ENCODE measurements at regions not wholly inside any gene's neighbourhood (a gene's known extent, or its start where the extent isn't known, plus 50 kb on each side); places are given as distances from the start of the nearest gene placed in this dataset.

DNA sequence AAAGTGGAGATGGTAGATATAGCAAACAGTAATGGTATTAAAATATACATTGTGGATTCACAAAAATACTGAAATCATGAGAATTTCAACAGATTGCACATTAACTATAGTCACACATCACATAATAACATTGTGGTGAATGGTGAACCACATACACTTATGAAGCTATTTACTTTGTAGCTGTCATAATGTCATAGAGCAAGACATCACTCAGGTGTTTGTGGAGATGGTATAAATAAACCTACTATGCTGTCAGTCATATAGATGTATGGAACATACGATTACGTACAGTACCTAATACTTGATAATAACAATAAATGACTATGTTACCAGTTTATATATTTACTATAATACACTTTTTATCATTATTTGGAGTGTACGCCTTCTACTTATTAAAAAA lies 1416.0 kb upstream of the ALCAM start:
- TF ChIP-seq, protein P1, sequence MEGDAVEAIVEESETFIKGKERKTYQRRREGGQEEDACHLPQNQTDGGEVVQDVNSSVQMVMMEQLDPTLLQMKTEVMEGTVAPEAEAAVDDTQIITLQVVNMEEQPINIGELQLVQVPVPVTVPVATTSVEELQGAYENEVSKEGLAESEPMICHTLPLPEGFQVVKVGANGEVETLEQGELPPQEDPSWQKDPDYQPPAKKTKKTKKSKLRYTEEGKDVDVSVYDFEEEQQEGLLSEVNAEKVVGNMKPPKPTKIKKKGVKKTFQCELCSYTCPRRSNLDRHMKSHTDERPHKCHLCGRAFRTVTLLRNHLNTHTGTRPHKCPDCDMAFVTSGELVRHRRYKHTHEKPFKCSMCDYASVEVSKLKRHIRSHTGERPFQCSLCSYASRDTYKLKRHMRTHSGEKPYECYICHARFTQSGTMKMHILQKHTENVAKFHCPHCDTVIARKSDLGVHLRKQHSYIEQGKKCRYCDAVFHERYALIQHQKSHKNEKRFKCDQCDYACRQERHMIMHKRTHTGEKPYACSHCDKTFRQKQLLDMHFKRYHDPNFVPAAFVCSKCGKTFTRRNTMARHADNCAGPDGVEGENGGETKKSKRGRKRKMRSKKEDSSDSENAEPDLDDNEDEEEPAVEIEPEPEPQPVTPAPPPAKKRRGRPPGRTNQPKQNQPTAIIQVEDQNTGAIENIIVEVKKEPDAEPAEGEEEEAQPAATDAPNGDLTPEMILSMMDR (optimal IDR thresholded peaks at IDR 0.05 in 1 of 3, IDR thresholded peaks at IDR 0.05 in 1 of 3, conservative IDR thresholded peaks at IDR 0.05 in 1 of 3; ENCODE audit: extremely low read depth in 1 of 3, insufficient read depth in 2 of 3, low read length in 3 of 3) = no peak
- no peak for TF ChIP-seq EZH2 (IDR thresholded peaks at IDR 0.05; ENCODE audit: low read length)
